ENCODE measurements at regions not wholly inside any gene's neighbourhood (a gene's known extent, or its start where the extent isn't known, plus 50 kb on each side); places are given as distances from the start of the nearest gene placed in this dataset.

DNA sequence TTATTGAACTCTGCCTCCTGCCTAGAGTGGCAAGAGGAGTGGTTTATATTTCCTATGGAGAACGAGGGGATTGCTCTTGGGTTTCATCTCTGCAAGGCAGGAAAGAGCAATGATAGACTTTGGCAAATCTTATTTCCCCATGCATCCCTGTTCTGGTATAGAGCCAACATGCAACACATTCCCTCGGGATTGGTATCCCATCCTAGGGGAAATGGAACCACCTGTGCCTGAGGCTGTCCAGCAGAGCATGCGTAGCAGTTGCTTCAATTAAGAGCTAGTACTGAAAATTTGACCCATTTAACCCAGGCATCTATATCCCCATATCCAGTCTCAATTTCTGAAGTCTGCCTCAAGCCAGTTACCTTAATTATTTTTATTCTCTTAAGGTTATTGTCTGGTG is 205.3 kb downstream of the KCNS3 start:
- no peaks in the 10 kb centered on the region for H3F3A ChIP-seq (ENCODE audit: insufficient read depth)
- H3K36me3 ChIP-seq (ENCODE audit: low read length) = no peaks in the 10 kb centered on the region
- H3K4me3 ChIP-seq (ENCODE audit: insufficient read depth, low read length, poor library complexity, severe bottlenecking) = no peak overlapping the region
- no peak overlapping the region for H3K27ac ChIP-seq (ENCODE audit: low read depth, low read length)
- TF ChIP-seq, protein P1, sequence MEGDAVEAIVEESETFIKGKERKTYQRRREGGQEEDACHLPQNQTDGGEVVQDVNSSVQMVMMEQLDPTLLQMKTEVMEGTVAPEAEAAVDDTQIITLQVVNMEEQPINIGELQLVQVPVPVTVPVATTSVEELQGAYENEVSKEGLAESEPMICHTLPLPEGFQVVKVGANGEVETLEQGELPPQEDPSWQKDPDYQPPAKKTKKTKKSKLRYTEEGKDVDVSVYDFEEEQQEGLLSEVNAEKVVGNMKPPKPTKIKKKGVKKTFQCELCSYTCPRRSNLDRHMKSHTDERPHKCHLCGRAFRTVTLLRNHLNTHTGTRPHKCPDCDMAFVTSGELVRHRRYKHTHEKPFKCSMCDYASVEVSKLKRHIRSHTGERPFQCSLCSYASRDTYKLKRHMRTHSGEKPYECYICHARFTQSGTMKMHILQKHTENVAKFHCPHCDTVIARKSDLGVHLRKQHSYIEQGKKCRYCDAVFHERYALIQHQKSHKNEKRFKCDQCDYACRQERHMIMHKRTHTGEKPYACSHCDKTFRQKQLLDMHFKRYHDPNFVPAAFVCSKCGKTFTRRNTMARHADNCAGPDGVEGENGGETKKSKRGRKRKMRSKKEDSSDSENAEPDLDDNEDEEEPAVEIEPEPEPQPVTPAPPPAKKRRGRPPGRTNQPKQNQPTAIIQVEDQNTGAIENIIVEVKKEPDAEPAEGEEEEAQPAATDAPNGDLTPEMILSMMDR (IDR thresholded peaks at IDR 0.05; ENCODE audit: insufficient read depth, low read length, poor library complexity, severe bottlenecking) = no peak
- TF ChIP-seq EZH2phosphoT487 (conservative IDR thresholded peaks at IDR 0.05; ENCODE audit: low read length) = no peak
- no peaks in the 10 kb centered on the region for H4K20me1 ChIP-seq (ENCODE audit: low read depth, low read length)
- H2AFZ ChIP-seq (ENCODE audit: low read depth, low read length, severe bottlenecking) = no peak overlapping the region
- H3K9ac ChIP-seq (ENCODE audit: low read length) = no peak overlapping the region
- H3K79me2 ChIP-seq (ENCODE audit: insufficient read depth, low read length) = no peaks in the 10 kb centered on the region
- H3K9me2 ChIP-seq (replicated peaks; ENCODE audit: insufficient read depth, low read length) = no peaks in the 10 kb centered on the region
- no peaks in the 10 kb centered on the region for H3K27me3 ChIP-seq (ENCODE audit: low read length)
- no peaks in the 10 kb centered on the region for H3K9me3 ChIP-seq (ENCODE audit: insufficient read depth, low read length)
- H3K4me2 ChIP-seq (ENCODE audit: low read depth, low read length, poor library complexity, severe bottlenecking) = no peak overlapping the region

- Histone ChIP-seq H3K27me3 (ENCODE audit: low read length) (no peaks in the 10 kb centered on the region), H3K9ac (ENCODE audit: low read length) (no peak overlapping the region), H3F3A (ENCODE audit: insufficient read depth) (no peaks in the 10 kb centered on the region), H3K4me2 (ENCODE audit: low read depth, low read length, poor library complexity, severe bottlenecking) (no peak overlapping the region), H3K4me3 (ENCODE audit: insufficient read depth, low read length, poor library complexity, severe bottlenecking) (no peak overlapping the region), H3K79me2 (ENCODE audit: insufficient read depth, low read length) (no peaks in the 10 kb centered on the region), H4K20me1 (ENCODE audit: low read depth, low read length) (no peaks in the 10 kb centered on the region), H3K27ac (ENCODE audit: low read depth, low read length) (no peak overlapping the region), H3K9me3 (ENCODE audit: insufficient read depth, low read length) (no peaks in the 10 kb centered on the region), H3K9me2 (replicated peaks; ENCODE audit: insufficient read depth, low read length) (no peaks in the 10 kb centered on the region), H3K36me3 (ENCODE audit: low read length) (no peaks in the 10 kb centered on the region), H2AFZ (ENCODE audit: low read depth, low read length, severe bottlenecking) (no peak overlapping the region)
- no peak for TF ChIP-seq EZH2phosphoT487 (conservative IDR thresholded peaks at IDR 0.05; ENCODE audit: low read length)
- TF ChIP-seq, protein P1 (IDR thresholded peaks at IDR 0.05; ENCODE audit: insufficient read depth, low read length, poor library complexity, severe bottlenecking) = no peak
These were observed 199.7 kb downstream of the KCNS3 start for GRCh38 chr2:18078216-18078615.

GRCh38 chr2:18077704-18078103 is 199.2 kb downstream of the KCNS3 start:
- no peaks in the 10 kb centered on the region for H3K36me3 ChIP-seq (ENCODE audit: low read length)
- H3K79me2 ChIP-seq (ENCODE audit: insufficient read depth, low read length) = no peaks in the 10 kb centered on the region
- H3K9me2 ChIP-seq (replicated peaks; ENCODE audit: insufficient read depth, low read length) = no peaks in the 10 kb centered on the region
- H3K4me2 ChIP-seq (ENCODE audit: low read depth, low read length, poor library complexity, severe bottlenecking) = no peak overlapping the region
- H4K20me1 ChIP-seq (ENCODE audit: low read depth, low read length) = no peaks in the 10 kb centered on the region
- no peak overlapping the region for H3K9ac ChIP-seq (ENCODE audit: low read length)
- no peak overlapping the region for H3K27ac ChIP-seq (ENCODE audit: low read depth, low read length)
- TF ChIP-seq, protein P1 (IDR thresholded peaks at IDR 0.05; ENCODE audit: insufficient read depth, low read length, poor library complexity, severe bottlenecking) = no peak
- no peak for TF ChIP-seq EZH2phosphoT487 (conservative IDR thresholded peaks at IDR 0.05; ENCODE audit: low read length)
- H3K9me3 ChIP-seq (ENCODE audit: insufficient read depth, low read length) = no peaks in the 10 kb centered on the region
- H3F3A ChIP-seq (ENCODE audit: insufficient read depth) = no peaks in the 10 kb centered on the region
- no peak overlapping the region for H3K4me3 ChIP-seq (ENCODE audit: insufficient read depth, low read length, poor library complexity, severe bottlenecking)
- H2AFZ ChIP-seq (ENCODE audit: low read depth, low read length, severe bottlenecking) = no peak overlapping the region
- H3K27me3 ChIP-seq (ENCODE audit: low read length) = no peaks in the 10 kb centered on the region
